Endothelial cell (in vitro differentiated cells): ENCODE measurements at regions not wholly inside any gene's neighbourhood (a gene's known extent, or its start where the extent isn't known, plus 50 kb on each side); places are given as distances from the start of the nearest gene placed in this dataset.

ENCODE experiments used
- DNase-seq: peaks from one replicate; pipeline ENCODE4 v3.0.0; 2021; ENCODE audit warnings: low spot score
- H3K27ac Mint-ChIP-seq: one replicate; pipeline ENCODE4 v1.8.0; 2021; ENCODE audit warnings: mixed read lengths, inconsistent platforms; ENCODE audit not compliant: unreplicated experiment
- H3K27me3 Mint-ChIP-seq: one replicate; pipeline ENCODE4 v1.8.0; 2021; ENCODE audit warnings: mild to moderate bottlenecking, moderate library complexity, mixed read lengths, inconsistent platforms; ENCODE audit not compliant: unreplicated experiment
- H3K36me3 Mint-ChIP-seq: one replicate; pipeline ENCODE4 v1.8.0; 2021; ENCODE audit warnings: mild to moderate bottlenecking, low read depth, mixed read lengths, inconsistent platforms; ENCODE audit not compliant: unreplicated experiment
- H3K4me1 Mint-ChIP-seq: one replicate; pipeline ENCODE4 v1.8.0; 2021; ENCODE audit warnings: mild to moderate bottlenecking, mixed read lengths, inconsistent platforms; ENCODE audit not compliant: unreplicated experiment
- H3K4me3 Mint-ChIP-seq: one replicate; pipeline ENCODE4 v1.8.0; 2021; ENCODE audit warnings: mild to moderate bottlenecking, mixed read lengths, inconsistent platforms; ENCODE audit not compliant: unreplicated experiment
- H3K9me3 Mint-ChIP-seq: one replicate; pipeline ENCODE4 v1.8.0; 2021; ENCODE audit warnings: mixed read lengths, inconsistent platforms; ENCODE audit not compliant: unreplicated experiment
- TF ChIP-seq, protein P1 (sequence below): fragments of 200-600 bp; sonication (generic); IDR thresholded peaks from one replicate; pipeline ENCODE4 v1.5.0; 2021; ENCODE audit warnings: antibody characterized with exemption; ENCODE audit not compliant: unreplicated experiment

DNA sequence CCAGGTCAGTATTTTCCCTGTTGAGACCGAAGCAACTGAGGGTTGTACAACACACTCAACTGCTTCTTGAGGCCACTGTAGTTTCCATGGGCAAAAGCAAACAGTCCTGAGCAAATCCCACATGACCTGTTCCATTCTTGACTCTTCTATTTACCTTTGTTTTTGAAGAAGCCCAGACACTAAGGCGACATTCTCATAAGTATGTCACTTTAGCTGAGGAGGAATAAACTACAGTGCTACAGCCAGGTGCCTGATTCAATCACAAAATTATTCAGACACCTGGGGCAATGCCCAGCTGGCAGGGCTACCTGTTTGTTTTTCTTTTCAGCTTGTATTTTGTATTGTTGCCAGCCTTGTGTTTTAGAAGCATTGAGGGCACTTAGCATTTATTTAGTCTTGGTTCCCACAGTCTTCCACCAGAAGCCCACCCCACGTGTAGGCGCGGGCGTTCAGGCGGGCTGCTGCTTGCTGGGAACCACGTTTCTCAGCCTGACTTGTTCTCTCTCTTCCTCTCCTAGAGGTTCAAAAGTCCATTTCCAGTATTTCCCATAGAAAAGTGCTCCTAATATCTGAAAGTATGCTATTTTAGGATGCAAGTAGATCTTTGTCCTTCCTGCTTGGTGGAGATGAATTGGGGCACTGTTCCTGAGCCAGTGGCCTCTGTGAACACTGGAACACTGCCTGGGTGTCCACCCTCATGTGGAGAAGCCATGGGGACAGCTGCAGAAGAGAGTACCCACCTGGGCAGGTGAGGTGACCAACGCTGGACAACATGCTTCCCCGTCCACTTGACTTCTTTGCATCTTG, 99.0 kb upstream of the COPS8 start:
- DNase-seq = no peak
- Mint-ChIP-seq H3K27ac (no peak overlapping the region), H3K4me1 (no peaks in the 10 kb centered on the region), H3K4me3 (no peak overlapping the region), H3K27me3 (peaks cover 5% of the 10 kb centered on the region), H3K9me3 (peaks cover 3% of the 10 kb centered on the region), H3K36me3 (no peaks in the 10 kb centered on the region)
- TF ChIP-seq, protein P1, sequence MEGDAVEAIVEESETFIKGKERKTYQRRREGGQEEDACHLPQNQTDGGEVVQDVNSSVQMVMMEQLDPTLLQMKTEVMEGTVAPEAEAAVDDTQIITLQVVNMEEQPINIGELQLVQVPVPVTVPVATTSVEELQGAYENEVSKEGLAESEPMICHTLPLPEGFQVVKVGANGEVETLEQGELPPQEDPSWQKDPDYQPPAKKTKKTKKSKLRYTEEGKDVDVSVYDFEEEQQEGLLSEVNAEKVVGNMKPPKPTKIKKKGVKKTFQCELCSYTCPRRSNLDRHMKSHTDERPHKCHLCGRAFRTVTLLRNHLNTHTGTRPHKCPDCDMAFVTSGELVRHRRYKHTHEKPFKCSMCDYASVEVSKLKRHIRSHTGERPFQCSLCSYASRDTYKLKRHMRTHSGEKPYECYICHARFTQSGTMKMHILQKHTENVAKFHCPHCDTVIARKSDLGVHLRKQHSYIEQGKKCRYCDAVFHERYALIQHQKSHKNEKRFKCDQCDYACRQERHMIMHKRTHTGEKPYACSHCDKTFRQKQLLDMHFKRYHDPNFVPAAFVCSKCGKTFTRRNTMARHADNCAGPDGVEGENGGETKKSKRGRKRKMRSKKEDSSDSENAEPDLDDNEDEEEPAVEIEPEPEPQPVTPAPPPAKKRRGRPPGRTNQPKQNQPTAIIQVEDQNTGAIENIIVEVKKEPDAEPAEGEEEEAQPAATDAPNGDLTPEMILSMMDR = no peak

DNA sequence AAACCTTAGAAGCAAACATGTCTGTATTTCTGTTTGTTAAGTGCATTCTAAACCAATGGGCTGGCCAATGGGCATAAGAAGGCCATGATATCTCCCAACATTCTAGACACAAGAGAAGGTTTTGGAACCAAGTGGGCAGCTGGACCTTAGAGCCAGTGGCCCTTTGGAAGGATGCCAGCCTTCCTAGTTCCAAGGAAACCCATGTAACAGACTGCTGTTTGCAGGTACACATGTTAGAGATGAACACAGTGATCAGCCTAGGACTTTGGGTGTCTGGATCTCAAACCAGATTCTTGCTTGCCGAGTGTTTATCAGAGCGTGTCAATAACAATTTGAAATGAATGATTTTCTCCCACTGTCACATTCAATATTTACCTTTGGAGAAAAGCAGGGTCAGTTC, 97.5 kb upstream of the COPS8 start:
- no peak for DNase-seq
- Mint-ChIP-seq H3K36me3 (no peaks in the 10 kb centered on the region), H3K9me3 (no peaks in the 10 kb centered on the region), H3K4me3 (no peak overlapping the region), H3K4me1 (no peaks in the 10 kb centered on the region), H3K27me3 (peaks cover 5% of the 10 kb centered on the region), H3K27ac (no peak overlapping the region)
- TF ChIP-seq, protein P1 = no peak

DNA sequence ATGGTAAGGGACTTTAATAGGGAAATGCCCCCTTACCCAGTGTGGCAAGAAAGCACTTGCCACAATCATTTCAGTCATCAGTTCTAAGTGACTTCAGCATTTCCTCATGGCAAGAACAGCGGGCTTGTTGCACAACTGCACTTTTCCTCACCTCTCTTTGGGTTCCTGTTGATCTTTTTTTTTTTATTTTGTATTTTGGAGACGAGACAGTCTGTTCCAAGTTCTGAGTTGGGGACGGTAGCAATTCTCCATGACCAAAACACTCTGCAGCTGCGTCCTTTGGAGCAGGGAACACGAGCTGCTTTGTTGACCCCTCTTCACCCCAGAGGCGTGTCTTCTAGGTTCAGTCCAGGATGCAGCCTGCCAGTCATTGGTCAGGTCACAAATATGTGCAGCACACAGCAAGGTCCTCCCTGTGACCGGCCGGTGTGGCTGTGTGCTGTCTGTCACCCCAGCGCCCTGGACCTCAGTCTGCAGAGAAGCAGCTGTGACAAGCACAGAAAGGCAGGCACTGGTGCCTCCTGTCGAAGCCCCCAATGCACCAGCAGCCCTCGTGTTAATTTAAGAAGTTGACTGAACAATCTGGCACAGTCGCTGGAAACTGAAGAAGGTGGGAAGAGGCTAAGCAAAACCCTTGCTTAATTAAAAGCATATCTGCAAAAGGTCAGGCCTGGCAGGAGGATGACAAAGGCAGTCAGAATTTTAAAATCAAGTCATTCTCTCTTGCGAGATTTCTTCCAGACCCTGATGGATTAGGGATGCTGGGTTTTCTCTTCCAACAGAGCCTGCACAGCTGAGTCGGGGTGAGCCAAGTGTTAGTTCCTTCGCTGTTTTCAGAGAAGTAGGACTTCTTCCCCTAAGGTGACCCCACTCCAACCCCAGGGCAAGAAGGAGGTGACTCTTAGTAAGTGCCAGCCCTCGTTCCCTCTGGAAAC, 96.7 kb upstream of the COPS8 start:
- peaks cover 4% of the 10 kb centered on the region for H3K27me3 Mint-ChIP-seq
- no peaks in the 10 kb centered on the region for H3K4me1 Mint-ChIP-seq
- H3K36me3 Mint-ChIP-seq = no peaks in the 10 kb centered on the region
- TF ChIP-seq, protein P1 = no peak
- H3K9me3 Mint-ChIP-seq = no peaks in the 10 kb centered on the region
- H3K4me3 Mint-ChIP-seq = no peak overlapping the region
- H3K27ac Mint-ChIP-seq = no peak overlapping the region
- DNase-seq = no peak

DNA sequence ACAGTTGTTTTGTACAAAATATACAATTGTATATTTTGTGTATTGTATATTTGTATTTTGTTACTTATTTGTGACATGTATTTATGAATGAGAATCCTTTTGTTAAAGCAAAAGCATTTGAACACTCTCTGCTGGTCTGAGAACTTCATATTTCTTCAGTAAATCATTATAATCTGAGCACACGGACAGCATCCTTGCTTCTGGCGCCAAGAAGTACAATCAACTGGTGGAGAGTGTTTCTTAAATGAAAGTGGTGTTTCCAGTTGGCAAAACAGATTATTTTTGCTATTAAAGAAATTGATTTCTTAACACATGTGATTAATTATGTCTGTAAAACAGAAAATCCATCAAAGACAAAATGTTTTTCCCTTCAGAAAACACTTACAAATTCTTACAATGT, 95.1 kb upstream of the COPS8 start:
- Mint-ChIP-seq H3K27me3 (peaks cover 4% of the 10 kb centered on the region), H3K4me1 (peaks cover 4% of the 10 kb centered on the region), H3K4me3 (no peak overlapping the region), H3K9me3 (no peaks in the 10 kb centered on the region), H3K27ac (no peak overlapping the region), H3K36me3 (no peaks in the 10 kb centered on the region)
- DNase-seq = no peak
- TF ChIP-seq, protein P1 = no peak
